Endothelial cell of umbilical vein (primary cell): ENCODE measurements at regions not wholly inside any gene's neighbourhood (a gene's known extent, or its start where the extent isn't known, plus 50 kb on each side); places are given as distances from the start of the nearest gene placed in this dataset.

Source experiments
- BruUV-seq: library from RNA; stranded (reverse); fragments of 400-500 nt; replicated peaks from 2 replicates; lab custom pipeline; 2021; lab: Mats Ljungman, UMichigan
- CTCF ChIA-PET: fragments of 300-600, 350-600 bp; sonication (Branson Sonifier 250); formaldehyde crosslinking; loops from one replicate; lab custom pipeline; 2021; ENCODE audit warnings: antibody characterized with exemption, inconsistent platforms; lab: Charles Lee
- POLR2A ChIA-PET: fragments of 300-600, 350-600 bp; sonication (Branson Sonifier 250); formaldehyde crosslinking; loops from one replicate; lab custom pipeline; 2021; ENCODE audit warnings: antibody characterized with exemption, inconsistent platforms; lab: Charles Lee
- DNase-seq: peaks from one replicate; pipeline ENCODE4 v3.0.0-alpha.2; 2011; ENCODE audit warnings: low read depth, low spot score
- FAIRE-seq: peaks from 2 replicates; lab custom pipeline; 2011; peaks lifted over from hg19 to GRCh38; lab: Jason Lieb, UNC
- H2AFZ ChIP-seq: 2 replicates; pipeline ENCODE4 v1.6.0; 2012; ENCODE audit warnings: low read depth, low read length, control low read depth, inconsistent platforms
- H3K27ac ChIP-seq: 2 replicates; pipeline ENCODE4 v1.5.1; 2011; ENCODE audit warnings: low read depth, mild to moderate bottlenecking, control low read depth, low read length, moderate library complexity; ENCODE audit not compliant: insufficient read depth
- H3K27me3 ChIP-seq, 2 experiments: 2 replicates each; pipeline versions ENCODE4 v1.6.0 to v1.6.1; 2011; ENCODE audit warnings: low read length in 2 of 2, mixed read lengths in 1 of 2; ENCODE audit not compliant: control insufficient read depth in 2 of 2, insufficient read depth in 2 of 2
- H3K36me3 ChIP-seq, 2 experiments: 2 replicates in 1 of 2; 3 replicates in 1 of 2; pipeline ENCODE4 v1.5.1; 2011; ENCODE audit warnings: low read length in 2 of 2, mild to moderate bottlenecking in 1 of 2, moderate library complexity in 1 of 2; ENCODE audit not compliant: control insufficient read depth in 2 of 2, insufficient read depth in 2 of 2; ENCODE audit errors: extremely low read depth in 1 of 2
- H3K4me1 ChIP-seq: 3 replicates; pipeline ENCODE4 v1.5.1; 2011; ENCODE audit warnings: mild to moderate bottlenecking, low read length; ENCODE audit not compliant: control insufficient read depth, insufficient read depth; ENCODE audit errors: extremely low read depth
- H3K4me2 ChIP-seq: 2 replicates; pipeline ENCODE4 v1.6.1; 2011; ENCODE audit warnings: low read length, control low read depth, mixed read lengths; ENCODE audit not compliant: insufficient read depth
- H3K4me3 ChIP-seq, 3 experiments: fragments of 200-600 bp in 1 of 3; sonication (generic), shearing (Covaris generic) in 1 of 3; replicated peaks in 1 of 3; 2 replicates each; pipeline ENCODE4 v1.5.1; 2011 to 2016; ENCODE audit warnings: control low read depth in 3 of 3, low read length in 3 of 3, mild to moderate bottlenecking in 2 of 3, inconsistent platforms in 1 of 3, low read depth in 1 of 3, moderate library complexity in 1 of 3; ENCODE audit not compliant: insufficient read depth in 1 of 3
- H3K79me2 ChIP-seq: 2 replicates; pipeline ENCODE4 v1.6.0; 2012; ENCODE audit warnings: low read length, inconsistent platforms; ENCODE audit not compliant: control insufficient read depth, insufficient read depth
- H3K9ac ChIP-seq: replicated peaks from 2 replicates; pipeline ENCODE3; 2011; ENCODE audit warnings: low read length, control low read depth; ENCODE audit not compliant: insufficient read depth; ENCODE audit errors: extremely low read depth
- H3K9me1 ChIP-seq: replicated peaks from 3 replicates; pipeline ENCODE4 v1.6.0; 2011; ENCODE audit warnings: mild to moderate bottlenecking, low read length; ENCODE audit not compliant: control insufficient read depth, insufficient read depth; ENCODE audit errors: extremely low read depth
- H3K9me3 ChIP-seq: replicated peaks from 2 replicates; pipeline ENCODE4 v1.5.1; 2012; ENCODE audit warnings: low read length, inconsistent platforms; ENCODE audit not compliant: control insufficient read depth, insufficient read depth
- H4K20me1 ChIP-seq: replicated peaks from 2 replicates; pipeline ENCODE3; 2011; ENCODE audit warnings: mild to moderate bottlenecking, low read length; ENCODE audit not compliant: control insufficient read depth, insufficient read depth; ENCODE audit errors: extremely low read depth
- EZH2 ChIP-seq: IDR thresholded peaks from 2 replicates; pipeline ENCODE4 v1.6.1; 2012; ENCODE audit warnings: borderline replicate concordance, low read depth, mild to moderate bottlenecking, moderate library complexity, low read length, inconsistent platforms; ENCODE audit not compliant: severe bottlenecking
- GATA2 ChIP-seq: IDR thresholded peaks from 2 replicates; pipeline ENCODE4 v1.7.0; 2011; ENCODE audit warnings: low read depth, mild to moderate bottlenecking, moderate library complexity, mixed read lengths, low read length; ENCODE audit not compliant: insufficient read length, insufficient read depth
- JUN ChIP-seq: IDR thresholded peaks from 2 replicates; pipeline ENCODE4 v1.6.1; 2011; ENCODE audit warnings: borderline replicate concordance, low read depth; ENCODE audit not compliant: insufficient read length, insufficient read depth
- MYC ChIP-seq: IDR thresholded peaks from one replicate; pipeline ENCODE4 v1.6.1; 2011; ENCODE audit warnings: mild to moderate bottlenecking, low read depth, low read length
- POLR2A ChIP-seq: IDR thresholded peaks from 2 replicates; pipeline ENCODE4 v1.6.1; 2012; ENCODE audit warnings: low read depth, mild to moderate bottlenecking, control low read depth, low read length
- POLR2AphosphoS5 ChIP-seq: IDR thresholded peaks from 2 replicates; pipeline ENCODE4 v1.6.1; 2012; ENCODE audit warnings: low read depth, mild to moderate bottlenecking, control low read depth, low read length, moderate library complexity; ENCODE audit not compliant: insufficient read depth
- dilution Hi-C: fragments of 300-500 bp; cut with MboI; formaldehyde crosslinking; loops from one replicate; pipeline ENCODE4 v1.15.0; 2019; ENCODE audit warnings: low sequenced_read_pairs; ENCODE audit not compliant: extremely low pct_ligation_motif_present
- intact Hi-C: fragments of 100-400 bp; cut with micrococcal nuclease; formaldehyde crosslinking; loops from one replicate; pipeline ENCODE4 v1.10.0; 2022
- TF ChIP-seq, protein P1 (sequence below), 2 donors: IDR thresholded peaks; 1 replicate in 1 of 2; 2 replicates in 1 of 2; pipeline ENCODE4 v1.5.1; 2011; ENCODE audit warnings: low read length in 2 of 2, mild to moderate bottlenecking in 2 of 2, moderate library complexity in 2 of 2, control low read depth in 1 of 2, inconsistent platforms in 1 of 2, low read depth in 1 of 2; ENCODE audit not compliant: insufficient read depth in 1 of 2; ENCODE audit errors: extremely low read depth in 1 of 2

DNA sequence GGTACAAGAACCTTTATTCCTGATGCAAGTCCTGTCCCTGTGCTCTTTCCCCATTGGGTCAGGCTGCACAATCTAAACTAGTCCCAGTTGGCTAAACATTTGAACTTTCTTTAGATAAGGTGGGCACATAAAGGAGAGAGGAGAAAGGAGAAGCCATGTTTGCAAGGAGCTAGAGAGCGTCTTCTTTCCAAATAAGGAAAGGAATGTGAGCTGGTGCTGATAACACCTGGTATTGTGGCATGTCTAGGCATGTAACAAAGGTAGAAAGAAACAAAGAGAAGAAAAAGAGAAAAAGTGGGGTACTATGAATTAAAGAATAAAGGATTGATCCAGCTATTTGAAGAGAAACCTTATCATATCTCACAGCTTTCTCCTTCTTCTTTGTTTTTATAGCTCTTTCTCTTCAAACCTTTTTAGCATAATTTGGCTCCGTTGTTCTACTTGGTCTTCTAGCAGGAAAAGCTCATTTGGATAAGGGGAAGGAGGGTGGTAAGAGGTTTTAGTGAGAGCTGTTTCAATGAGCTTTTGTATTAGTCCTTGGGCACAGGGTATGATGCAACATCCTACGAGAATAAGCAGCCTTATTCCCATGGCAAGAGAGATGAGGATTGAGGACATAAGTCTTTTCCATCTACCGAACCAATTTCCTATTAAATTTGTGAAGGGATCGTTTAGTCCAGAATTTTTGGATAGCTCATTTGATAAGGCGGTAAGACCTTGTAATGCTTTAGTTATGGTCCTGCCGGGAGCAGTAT lies 415.5 kb upstream of the MAN1A1 start:
- H3K4me2 ChIP-seq: no peak overlapping the region
- H3K4me3 ChIP-seq: no peak overlapping the region
- no peak for TF ChIP-seq POLR2AphosphoS5
- BruUV-seq: no TSS peak
- dilution Hi-C loops (no loop called here), intact Hi-C loops (no loop called here)
- no peaks in the 10 kb centered on the region for H3K9me1 ChIP-seq
- CTCF ChIA-PET: no interaction called here
- no peaks in the 10 kb centered on the region for H3K36me3 ChIP-seq
- POLR2A ChIA-PET: no interaction called here
- H3K27ac ChIP-seq: no peak overlapping the region
- H3K9me3 ChIP-seq: no peaks in the 10 kb centered on the region
- no peaks in the 10 kb centered on the region for H3K4me1 ChIP-seq
- DNase-seq: no peak
- H3K79me2 ChIP-seq: no peaks in the 10 kb centered on the region
- no peak overlapping the region for H2AFZ ChIP-seq
- H4K20me1 ChIP-seq: no peaks in the 10 kb centered on the region
- no peak for FAIRE-seq
- H3K9ac ChIP-seq: no peak overlapping the region
- H3K27me3 ChIP-seq: no peaks in the 10 kb centered on the region

DNA sequence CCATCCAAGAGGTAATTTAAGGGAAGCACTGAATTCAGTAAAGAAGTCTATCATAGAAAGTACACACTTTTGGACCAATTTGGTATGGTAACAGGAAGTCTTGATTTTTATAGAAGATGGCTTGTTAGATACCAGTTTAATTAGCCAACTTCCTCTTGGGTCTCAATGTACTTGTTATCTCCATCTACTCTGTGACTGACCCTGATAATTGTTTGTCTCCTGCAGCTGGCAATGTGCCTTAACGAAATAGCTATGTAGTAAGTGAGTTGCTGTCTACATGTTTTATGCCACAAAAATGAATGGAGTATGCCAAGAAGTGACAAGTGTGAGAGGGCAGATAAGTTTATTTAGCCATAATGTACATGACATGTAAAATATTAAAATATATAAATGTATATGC lies 410.5 kb upstream of the MAN1A1 start:
- no peak overlapping the region for H3K27ac ChIP-seq
- CTCF ChIA-PET: no interaction called here
- H3K9me3 ChIP-seq: no peaks in the 10 kb centered on the region
- H3K36me3 ChIP-seq: no peaks in the 10 kb centered on the region
- no peaks in the 10 kb centered on the region for H3K9me1 ChIP-seq
- no peaks in the 10 kb centered on the region for H3K4me1 ChIP-seq
- intact Hi-C loops: no loop called here
- BruUV-seq: no TSS peak
- H3K9ac ChIP-seq: no peak overlapping the region
- no peak overlapping the region for H2AFZ ChIP-seq
- POLR2A ChIA-PET: no interaction called here
- FAIRE-seq (no peak), DNase-seq (no peak)
- no peak overlapping the region for H3K4me3 ChIP-seq
- H3K4me2 ChIP-seq: no peak overlapping the region
- TF ChIP-seq EZH2 (no peak), POLR2A (no peak), MYC (no peak), JUN (no peak), GATA2 (no peak)
- TF ChIP-seq, protein P1, sequence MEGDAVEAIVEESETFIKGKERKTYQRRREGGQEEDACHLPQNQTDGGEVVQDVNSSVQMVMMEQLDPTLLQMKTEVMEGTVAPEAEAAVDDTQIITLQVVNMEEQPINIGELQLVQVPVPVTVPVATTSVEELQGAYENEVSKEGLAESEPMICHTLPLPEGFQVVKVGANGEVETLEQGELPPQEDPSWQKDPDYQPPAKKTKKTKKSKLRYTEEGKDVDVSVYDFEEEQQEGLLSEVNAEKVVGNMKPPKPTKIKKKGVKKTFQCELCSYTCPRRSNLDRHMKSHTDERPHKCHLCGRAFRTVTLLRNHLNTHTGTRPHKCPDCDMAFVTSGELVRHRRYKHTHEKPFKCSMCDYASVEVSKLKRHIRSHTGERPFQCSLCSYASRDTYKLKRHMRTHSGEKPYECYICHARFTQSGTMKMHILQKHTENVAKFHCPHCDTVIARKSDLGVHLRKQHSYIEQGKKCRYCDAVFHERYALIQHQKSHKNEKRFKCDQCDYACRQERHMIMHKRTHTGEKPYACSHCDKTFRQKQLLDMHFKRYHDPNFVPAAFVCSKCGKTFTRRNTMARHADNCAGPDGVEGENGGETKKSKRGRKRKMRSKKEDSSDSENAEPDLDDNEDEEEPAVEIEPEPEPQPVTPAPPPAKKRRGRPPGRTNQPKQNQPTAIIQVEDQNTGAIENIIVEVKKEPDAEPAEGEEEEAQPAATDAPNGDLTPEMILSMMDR (IDR thresholded peaks at IDR 0.05; ENCODE audit: extremely low read depth in 1 of 2, insufficient read depth in 1 of 2, low read depth in 1 of 2, low read length in 2 of 2): no peak
- H4K20me1 ChIP-seq: no peaks in the 10 kb centered on the region
- no peaks in the 10 kb centered on the region for H3K79me2 ChIP-seq
- dilution Hi-C loops: no loop called here
- H3K27me3 ChIP-seq: no peaks in the 10 kb centered on the region
